HCT116 (cell line): ENCODE measurements at regions not wholly inside any gene's neighbourhood (a gene's known extent, or its start where the extent isn't known, plus 50 kb on each side); places are given as distances from the start of the nearest gene placed in this dataset.

Experiments used
- ATAC-seq: fragments of 200-7000 bp; cut with Tn5 transposase; 2 replicates; pipeline ENCODE4 v1.9.1; 2020; ENCODE audit warnings: mild to moderate bottlenecking, moderate library complexity
- BruUV-seq: library from RNA; stranded (reverse); fragments of 400-500 nt; replicated peaks from 2 replicates; lab custom pipeline; 2021; lab: Mats Ljungman, UMichigan
- CTCF ChIA-PET: fragments of 300-600 bp; sonication (Branson Sonifier 250); formaldehyde crosslinking; loops from one replicate; lab custom pipeline; 2021; ENCODE audit warnings: antibody characterized with exemption; lab: Charles Lee
- POLR2A ChIA-PET: fragments of 300-600, 350-600 bp; sonication (Branson Sonifier 250); formaldehyde crosslinking; loops from one replicate; lab custom pipeline; 2021; ENCODE audit warnings: antibody characterized with exemption; lab: Charles Lee
- RAD21 ChIA-PET, 2 experiments: fragments of 300-600 bp; sonication (Branson Sonifier 250); formaldehyde crosslinking; loops; one replicate each; lab custom pipeline; 2023; ENCODE audit warnings: low total read pairs in 2 of 2; ENCODE audit not compliant: uncharacterized antibody in 2 of 2, unreplicated experiment in 2 of 2, low non-redundant PET in 1 of 2; lab: Charles Lee
- DNase-seq: peaks from one replicate; pipeline ENCODE4 v3.0.0-alpha.2; 2010; ENCODE audit warnings: low read depth, low spot score
- H2AFZ ChIP-seq: fragments of 200-600 bp; shearing (Covaris generic), sonication (generic); 2 replicates; pipeline ENCODE4 v1.6.1; 2017; ENCODE audit warnings: low read depth, mixed run types, mixed read lengths, antibody characterized with exemption, low read length; ENCODE audit not compliant: poor library complexity, severe bottlenecking
- H3K27ac ChIP-seq: 2 replicates; pipeline ENCODE4 v1.5.1; 2012; ENCODE audit warnings: low read depth, low read length
- H3K27me3 ChIP-seq: fragments of 200-600 bp; sonication (generic); 2 replicates; pipeline ENCODE4 v1.6.1; 2016; ENCODE audit warnings: mixed run types, low read length, mixed read lengths; ENCODE audit not compliant: insufficient read depth
- H3K36me3 ChIP-seq, 2 experiments: fragments of 200-500 bp in 1 of 2; fragments of 200-600 bp in 1 of 2; sonication (Bioruptor generic) in 1 of 2; sonication (generic) in 1 of 2; 2 replicates each; pipeline versions ENCODE4 v1.5.1 to v1.6.1; 2014 to 2016; ENCODE audit warnings: low read length in 2 of 2, inconsistent platforms in 1 of 2, mixed read lengths in 1 of 2, mixed run types in 1 of 2; ENCODE audit not compliant: insufficient read depth in 2 of 2, control insufficient read depth in 1 of 2
- H3K4me1 ChIP-seq, 2 experiments: fragments of 200-600 bp in 1 of 2; sonication (generic) in 1 of 2; 2 replicates each; pipeline versions ENCODE4 v1.5.1 to v1.6.1; 2012 to 2017; ENCODE audit warnings: low read length in 2 of 2, inconsistent platforms in 1 of 2, mild to moderate bottlenecking in 1 of 2, mixed read lengths in 1 of 2, mixed run types in 1 of 2, moderate library complexity in 1 of 2; ENCODE audit not compliant: insufficient read depth in 2 of 2, control insufficient read depth in 1 of 2
- H3K4me2 ChIP-seq: fragments of 200-600 bp; sonication (generic); 2 replicates; pipeline ENCODE4 v1.6.1; 2017; ENCODE audit warnings: mixed run types, low read length, mixed read lengths
- H3K4me3 ChIP-seq, 2 experiments: fragments of 200-600 bp in 1 of 2; sonication (generic) in 1 of 2; replicated peaks in 1 of 2; 2 replicates each; pipeline ENCODE4 v1.5.1; 2011 to 2016; ENCODE audit warnings: low read length in 2 of 2, control low read depth in 1 of 2, low read depth in 1 of 2, mild to moderate bottlenecking in 1 of 2, mixed read lengths in 1 of 2, mixed run types in 1 of 2
- H3K79me2 ChIP-seq: fragments of 200-600 bp; sonication (generic); 2 replicates; pipeline ENCODE4 v1.6.1; 2017; ENCODE audit warnings: mild to moderate bottlenecking, mixed run types, low read length, moderate library complexity, mixed read lengths; ENCODE audit not compliant: insufficient read depth
- H3K9ac ChIP-seq: fragments of 200-600 bp; sonication (generic); 2 replicates; pipeline ENCODE4 v1.6.1; 2016; ENCODE audit warnings: low read length, mixed read lengths
- H3K9me2 ChIP-seq: fragments of 200-600 bp; sonication (generic), shearing (Covaris generic); 2 replicates; pipeline ENCODE4 v1.6.1; 2017; ENCODE audit warnings: mixed run types, mild to moderate bottlenecking, moderate library complexity; ENCODE audit not compliant: insufficient read depth
- H3K9me3 ChIP-seq, 2 experiments: fragments of 200-500 bp in 1 of 2; fragments of 200-600 bp in 1 of 2; sonication (Bioruptor generic) in 1 of 2; sonication (generic) in 1 of 2; 2 replicates each; pipeline ENCODE4 v1.6.1; 2014 to 2017; ENCODE audit warnings: low read length in 2 of 2, mixed read lengths in 2 of 2, inconsistent platforms in 1 of 2, low read depth in 1 of 2, mild to moderate bottlenecking in 1 of 2, mixed run types in 1 of 2, moderate library complexity in 1 of 2; ENCODE audit not compliant: control insufficient read depth in 1 of 2, insufficient read depth in 1 of 2
- H4K20me1 ChIP-seq: fragments of 200-600 bp; sonication (generic), shearing (Covaris generic); 2 replicates; pipeline ENCODE4 v1.6.1; 2017; ENCODE audit warnings: mixed run types, mild to moderate bottlenecking, moderate library complexity; ENCODE audit not compliant: insufficient read depth
- ATF3 ChIP-seq: IDR thresholded peaks from 2 replicates; pipeline ENCODE4 v1.6.1; 2012
- FOSL1 ChIP-seq: IDR thresholded peaks from 2 replicates; pipeline ENCODE4 v1.6.1; 2012; ENCODE audit warnings: low read depth
- POLR2AphosphoS5 ChIP-seq: IDR thresholded peaks from 2 replicates; pipeline ENCODE4 v1.6.1; 2011; ENCODE audit warnings: mild to moderate bottlenecking, low read depth, low read length, moderate library complexity
- TCF7L2 ChIP-seq: IDR thresholded peaks from 2 replicates; pipeline ENCODE4 v1.7.0; 2011; ENCODE audit warnings: borderline replicate concordance, inconsistent platforms; ENCODE audit not compliant: insufficient read depth, insufficient read length; ENCODE audit errors: extremely low read depth
- ZFX ChIP-seq: fragments of 450-650 bp; IDR thresholded peaks from 2 replicates; pipeline ENCODE4 v1.6.1; 2017
- intact Hi-C: fragments of 100-400 bp; cut with micrococcal nuclease; formaldehyde crosslinking; loops from 2 replicates; pipeline ENCODE4 v1.10.0; 2022
- TF ChIP-seq, protein P1 (sequence below): IDR thresholded peaks from 2 replicates; pipeline ENCODE4 v1.6.1; 2011; ENCODE audit warnings: mild to moderate bottlenecking, low read length, moderate library complexity; ENCODE audit not compliant: insufficient replicate concordance; ENCODE audit errors: extremely low read depth
- TF ChIP-seq, protein P2 (sequence below): IDR thresholded peaks from 2 replicates; pipeline ENCODE4 v1.6.1; 2012

DNA sequence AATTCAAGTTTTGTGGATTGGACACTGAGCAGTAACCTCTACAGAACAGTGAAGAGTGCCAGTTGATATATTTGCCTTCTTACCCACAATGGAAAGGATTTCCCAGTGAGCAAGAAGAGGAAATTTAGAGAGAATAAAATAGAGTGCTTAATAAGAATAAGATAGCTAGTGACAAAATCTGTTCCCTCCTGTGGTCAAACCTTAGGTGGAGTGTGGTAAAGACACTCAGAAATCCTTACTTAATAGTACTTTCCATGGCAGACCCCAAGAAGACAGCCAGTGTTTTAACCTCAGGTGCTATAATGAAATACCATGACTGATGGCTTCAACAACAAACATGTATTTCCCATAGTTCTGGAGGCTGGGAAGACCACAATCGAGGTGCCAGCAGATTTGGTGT is 108.4 kb upstream of the TNFAIP3 start (continued):
- no peak for TF ChIP-seq TCF7L2

DNA sequence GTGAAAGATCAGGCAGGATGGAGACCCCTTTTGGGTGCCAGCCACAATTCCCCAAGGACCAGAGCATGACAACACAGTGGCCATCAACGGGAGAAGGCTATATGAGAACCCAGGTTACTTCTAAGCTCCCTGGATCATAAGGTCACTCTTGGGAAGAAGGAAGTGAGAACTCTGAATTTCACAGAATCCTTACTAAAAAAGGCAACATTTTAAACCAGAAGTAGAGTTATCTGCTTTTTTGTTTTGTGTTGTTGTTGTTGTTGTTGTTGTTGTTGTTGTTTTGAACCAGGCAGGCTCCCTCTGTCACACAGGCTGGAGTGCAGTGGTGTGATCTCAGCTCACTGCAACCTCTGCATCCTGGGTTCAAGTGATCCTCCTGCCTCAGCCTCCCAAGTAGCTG is 107.4 kb upstream of the TNFAIP3 start:
- no peaks in the 10 kb centered on the region for H3K9me3 ChIP-seq

More for the DNA sequence above, 107.4 kb upstream of the TNFAIP3 start:
- H3K27me3 ChIP-seq = no peaks in the 10 kb centered on the region
- RAD21 ChIA-PET = no interaction called here
- POLR2A ChIA-PET = no interaction called here
- H3K9me2 ChIP-seq = no peaks in the 10 kb centered on the region
- H3K36me3 ChIP-seq = no peaks in the 10 kb centered on the region
- no peak for DNase-seq
- BruUV-seq = no TSS peak
- no peaks in the 10 kb centered on the region for H3K4me1 ChIP-seq
- no peak for TF ChIP-seq FOSL1
- TF ChIP-seq, protein P1, sequence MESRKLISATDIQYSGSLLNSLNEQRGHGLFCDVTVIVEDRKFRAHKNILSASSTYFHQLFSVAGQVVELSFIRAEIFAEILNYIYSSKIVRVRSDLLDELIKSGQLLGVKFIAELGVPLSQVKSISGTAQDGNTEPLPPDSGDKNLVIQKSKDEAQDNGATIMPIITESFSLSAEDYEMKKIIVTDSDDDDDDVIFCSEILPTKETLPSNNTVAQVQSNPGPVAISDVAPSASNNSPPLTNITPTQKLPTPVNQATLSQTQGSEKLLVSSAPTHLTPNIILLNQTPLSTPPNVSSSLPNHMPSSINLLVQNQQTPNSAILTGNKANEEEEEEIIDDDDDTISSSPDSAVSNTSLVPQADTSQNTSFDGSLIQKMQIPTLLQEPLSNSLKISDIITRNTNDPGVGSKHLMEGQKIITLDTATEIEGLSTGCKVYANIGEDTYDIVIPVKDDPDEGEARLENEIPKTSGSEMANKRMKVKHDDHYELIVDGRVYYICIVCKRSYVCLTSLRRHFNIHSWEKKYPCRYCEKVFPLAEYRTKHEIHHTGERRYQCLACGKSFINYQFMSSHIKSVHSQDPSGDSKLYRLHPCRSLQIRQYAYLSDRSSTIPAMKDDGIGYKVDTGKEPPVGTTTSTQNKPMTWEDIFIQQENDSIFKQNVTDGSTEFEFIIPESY = no peak
- TF ChIP-seq ZFX = no peak
- TF ChIP-seq, protein P2, sequence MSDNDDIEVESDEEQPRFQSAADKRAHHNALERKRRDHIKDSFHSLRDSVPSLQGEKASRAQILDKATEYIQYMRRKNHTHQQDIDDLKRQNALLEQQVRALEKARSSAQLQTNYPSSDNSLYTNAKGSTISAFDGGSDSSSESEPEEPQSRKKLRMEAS = no peak
- no peak for TF ChIP-seq ATF3
- no peak for TF ChIP-seq POLR2AphosphoS5
- H2AFZ ChIP-seq = no peak overlapping the region
- no peak overlapping the region for H3K4me3 ChIP-seq
- intact Hi-C loops = no loop called here
- no peak overlapping the region for H3K9ac ChIP-seq
- ATAC-seq = no peak
- CTCF ChIA-PET = interaction anchor here (0.7 kb wide), 1 partner anchor 185 kb away, joined by 3 read pairs; no protein-coding TSS in a partner anchor
- no peaks in the 10 kb centered on the region for H4K20me1 ChIP-seq
- H3K4me2 ChIP-seq = no peak overlapping the region
- no peak overlapping the region for H3K27ac ChIP-seq
- no peaks in the 10 kb centered on the region for H3K79me2 ChIP-seq
